Limb (tissue), 2 donors: ENCODE measurements at regions not wholly inside any gene's neighbourhood (a gene's known extent, or its start where the extent isn't known, plus 50 kb on each side); places are given as distances from the start of the nearest gene placed in this dataset.
"Not testable (repeated sequence)": the region's sequence is repeated elsewhere in the genome, so short reads cannot be mapped to it uniquely, and the experiment has no call there.

Experiments used
- DNase-seq, 2 donors: peaks; one replicate each; pipeline ENCODE4 v3.0.0-alpha.2; 2016; ENCODE audit errors: extremely low spot score in 2 of 2

DNA sequence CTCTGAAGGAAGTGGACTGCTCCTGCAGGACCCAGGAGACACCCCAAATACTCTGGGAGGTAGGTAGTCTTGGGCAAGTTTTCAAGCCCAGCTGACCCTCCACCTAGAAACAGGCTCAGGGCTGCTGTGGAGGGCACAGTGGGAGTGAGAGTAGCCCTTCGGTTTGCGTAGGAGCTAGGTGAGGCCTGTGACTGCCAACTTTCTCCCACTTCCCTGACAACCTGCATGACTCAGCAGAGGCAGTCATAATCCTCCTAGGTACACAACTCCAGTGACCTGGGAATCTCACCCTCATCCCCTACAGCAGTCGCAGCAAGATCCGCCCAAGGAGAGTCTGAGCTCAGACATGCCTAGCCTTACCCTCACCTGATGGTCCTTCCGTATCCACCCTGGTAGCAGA is 439.1 kb downstream of the CNTNAP4 start:
- DNase-seq, result not testable (repeated sequence)

DNA sequence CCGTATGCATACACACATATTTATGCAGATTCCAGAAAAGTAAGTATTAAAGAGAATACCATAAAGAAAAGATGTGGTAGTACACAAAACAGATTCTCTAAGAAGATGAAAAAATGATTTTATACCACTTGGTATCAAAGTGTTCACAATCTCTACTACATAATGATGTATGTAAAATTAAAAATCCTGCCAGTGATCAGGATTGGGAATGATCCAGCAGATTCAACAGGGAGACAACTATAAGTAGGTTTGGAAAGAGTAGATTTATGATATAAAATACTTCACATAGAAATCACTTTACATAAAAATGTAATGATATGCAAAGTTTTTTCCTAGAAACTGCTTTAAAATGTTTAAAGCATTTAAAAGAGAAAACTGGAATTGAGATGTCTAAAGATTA is 447.0 kb downstream of the CNTNAP4 start:
- DNase-seq, result no peak

- no peak for DNase-seq
These were observed 452.3 kb downstream of the CNTNAP4 start for GRCh38 chr16:76729525-76729924.

- no peak for DNase-seq
These were observed 455.7 kb downstream of the CNTNAP4 start for GRCh38 chr16:76732894-76733293.

DNA sequence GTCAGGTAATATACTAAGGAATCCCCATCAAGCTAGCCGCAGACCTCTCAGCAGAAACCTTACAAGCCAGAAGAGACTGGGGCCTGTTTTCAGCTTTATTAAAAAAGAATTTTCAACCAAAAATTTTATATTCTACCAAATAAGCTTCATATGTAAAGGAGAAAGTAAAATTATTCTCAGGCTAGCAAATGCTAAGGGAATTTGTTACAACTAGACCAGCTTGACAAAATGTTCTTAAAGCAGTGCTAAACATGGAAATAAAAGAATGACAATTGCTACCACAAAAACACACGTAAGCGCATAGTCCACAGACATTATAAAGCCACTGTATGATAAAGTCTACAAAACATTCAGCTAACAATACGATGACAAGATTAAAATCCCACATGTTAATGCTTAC is 449.4 kb upstream of the MON1B start:
- DNase-seq, result no peak

DNA sequence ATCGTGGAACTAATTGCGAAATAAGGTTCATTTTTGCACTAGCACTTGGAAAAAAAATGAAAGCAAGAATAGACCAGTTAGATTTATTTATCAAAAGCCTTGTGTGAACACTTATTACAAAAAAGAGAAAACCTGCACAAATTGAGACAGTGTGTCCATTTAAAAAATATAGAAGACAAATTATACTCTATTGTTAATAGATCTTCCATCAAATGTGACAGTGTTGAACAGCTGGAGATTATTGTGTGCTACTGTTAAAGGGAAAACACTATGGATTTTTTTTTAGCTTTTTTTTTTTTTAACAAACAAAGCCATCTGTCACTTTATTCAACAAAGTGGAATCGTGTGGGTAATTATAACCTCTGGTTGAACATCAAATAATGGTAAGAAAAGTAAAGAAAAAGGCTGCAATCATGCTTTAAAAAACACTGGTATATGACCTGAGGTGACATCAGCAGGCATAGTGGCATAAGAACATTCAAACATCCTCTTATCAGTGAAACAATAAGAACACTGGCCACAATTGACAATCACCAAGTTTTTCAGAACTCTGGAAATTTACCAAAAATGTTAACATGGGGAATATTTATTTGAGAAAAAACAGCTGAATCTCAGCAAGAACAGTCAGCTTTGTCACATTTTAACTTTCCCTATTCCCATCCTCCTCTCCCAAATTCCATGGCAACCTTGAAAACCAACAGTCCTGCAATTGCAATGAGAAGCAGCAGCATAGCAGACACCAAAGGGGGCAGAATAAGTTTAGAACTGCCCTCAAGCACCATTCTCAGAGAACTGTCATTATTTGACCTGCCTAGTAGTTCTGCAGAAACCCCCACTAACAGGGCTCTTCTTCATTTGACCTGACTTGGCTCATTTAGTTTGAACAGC is 442.3 kb upstream of the MON1B start:
- no peak for DNase-seq

GRCh38 chr16:76749780-76750375 is 441.1 kb upstream of the MON1B start:
- no peak for DNase-seq

DNA sequence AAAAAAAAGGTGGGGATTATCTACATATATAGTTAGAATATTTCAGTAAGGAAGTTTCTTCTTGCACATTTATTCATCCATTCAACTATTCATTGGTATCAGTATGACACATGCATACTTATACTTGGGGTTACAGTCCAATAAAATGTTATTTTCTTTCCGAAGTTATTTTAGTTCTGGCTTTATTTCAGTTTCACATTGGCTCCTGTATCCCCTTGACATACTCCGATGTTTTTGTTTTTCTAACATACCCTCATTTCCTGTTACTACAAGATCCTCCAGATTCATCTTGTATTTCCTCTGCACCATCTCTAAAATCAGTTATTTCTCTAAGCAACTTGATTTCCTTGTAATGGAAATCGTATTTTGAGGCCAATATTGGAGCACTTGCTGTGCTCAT is 435.5 kb upstream of the MON1B start:
- DNase-seq, result no peak

GRCh38 chr16:76756423-76756822 is 434.6 kb upstream of the MON1B start:
- DNase-seq, result no peak

GRCh38 chr16:76756951-76757350 is 434.0 kb upstream of the MON1B start:
- no peak for DNase-seq

GRCh38 chr16:76766538-76766937 is 424.5 kb upstream of the MON1B start:
- DNase-seq, result no peak

GRCh38 chr16:76768316-76768715 is 422.7 kb upstream of the MON1B start:
- DNase-seq, result no peak

DNA sequence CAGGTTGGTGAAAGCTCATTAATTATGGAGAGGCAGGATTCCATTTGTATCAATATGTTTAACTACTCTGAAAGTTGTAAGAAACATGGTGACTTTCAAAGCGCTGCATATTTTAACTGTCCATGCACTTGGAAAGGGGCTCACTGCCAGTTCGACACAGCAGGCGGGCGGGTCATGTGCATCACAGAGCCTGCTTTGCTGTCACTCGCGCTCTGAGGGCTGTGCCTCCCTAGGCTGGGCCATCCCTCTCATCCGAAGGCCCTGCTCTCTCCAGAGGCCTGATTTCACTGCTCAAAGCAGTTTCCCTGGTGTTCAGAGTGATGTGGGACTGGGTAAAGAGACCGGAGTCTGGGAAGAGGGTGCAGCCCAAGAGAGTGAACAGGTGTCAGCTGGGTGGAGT is 422.0 kb upstream of the MON1B start:
- DNase-seq, result no peak

GRCh38 chr16:76771216-76771615 is 419.8 kb upstream of the MON1B start:
- no peak for DNase-seq

- DNase-seq, result no peak
These were observed 413.1 kb upstream of the MON1B start for GRCh38 chr16:76777721-76778465.

GRCh38 chr16:76780556-76780955 is 410.4 kb upstream of the MON1B start:
- no peak for DNase-seq

DNA sequence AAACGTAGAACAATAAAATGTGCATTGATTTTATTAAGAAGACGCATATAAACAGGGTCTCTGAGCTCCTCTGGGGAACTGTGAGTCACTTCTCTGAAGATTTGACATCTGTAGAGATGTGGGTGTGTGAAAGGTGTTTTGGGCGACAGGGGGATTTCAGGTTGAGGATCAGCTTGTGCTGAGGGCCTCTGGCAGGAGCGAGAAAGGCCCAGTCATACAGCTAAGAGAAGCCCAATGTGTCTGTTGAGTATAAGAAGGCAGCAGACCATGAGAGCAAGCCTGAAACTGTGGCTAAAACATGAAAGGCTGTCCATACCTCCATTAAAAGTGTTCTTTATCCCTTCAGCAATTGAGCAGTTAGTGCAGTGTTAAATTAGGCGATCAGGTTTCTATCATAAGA is 406.5 kb upstream of the MON1B start:
- no peak for DNase-seq

GRCh38 chr16:76787394-76787793 is 403.6 kb upstream of the MON1B start:
- no peak for DNase-seq

- no peak for DNase-seq
These were observed 399.8 kb upstream of the MON1B start for GRCh38 chr16:76791151-76791550.

DNA sequence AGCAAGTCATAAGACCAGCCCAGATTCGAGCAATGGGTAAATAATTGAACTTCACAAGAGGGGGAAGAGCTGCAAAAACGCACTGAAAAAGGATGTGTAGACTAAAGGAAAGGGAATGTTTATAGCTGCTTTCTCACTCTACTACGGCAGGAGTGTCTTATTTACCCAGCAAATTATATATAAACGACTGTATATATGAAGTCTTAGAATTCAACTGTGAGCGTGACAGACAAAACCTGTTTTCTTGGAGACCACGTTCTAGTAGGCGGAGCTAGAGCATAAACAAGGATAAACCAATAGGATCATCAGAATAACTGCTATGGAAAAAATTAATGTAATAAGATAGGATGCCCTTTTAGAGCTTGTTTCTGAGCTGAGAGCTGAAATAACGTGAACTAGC is 394.6 kb upstream of the MON1B start:
- DNase-seq, result no peak

GRCh38 chr16:76796978-76797377 is 394.0 kb upstream of the MON1B start:
- DNase-seq, result no peak

DNA sequence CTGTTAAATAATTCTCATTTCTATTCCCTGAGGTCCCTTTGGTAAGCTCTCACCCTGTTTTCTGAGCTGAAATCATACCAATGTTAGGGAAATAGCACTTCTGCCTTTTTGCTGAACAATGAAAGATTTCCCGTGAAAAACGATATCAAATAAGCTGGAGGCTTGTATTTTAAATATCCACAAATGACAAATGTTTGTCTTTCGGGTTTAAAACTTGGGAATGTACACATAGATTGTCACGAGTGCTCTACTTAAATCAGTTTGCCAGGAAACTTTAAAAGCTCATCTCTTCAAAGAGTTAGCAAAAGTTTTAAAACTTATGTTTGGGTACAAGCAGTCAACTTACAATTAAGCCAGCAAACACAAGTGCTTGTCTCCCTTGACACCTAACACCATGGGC is 393.5 kb upstream of the MON1B start:
- DNase-seq, result no peak
